Tibial nerve (tissue), 4 donors: ENCODE measurements at regions not wholly inside any gene's neighbourhood (a gene's known extent, or its start where the extent isn't known, plus 50 kb on each side); places are given as distances from the start of the nearest gene placed in this dataset.

Experiments
- DNase-seq, 2 donors: peaks; one replicate each; pipeline ENCODE4 v3.0.0-alpha.2; 2019; ENCODE audit warnings: low spot score in 2 of 2
- H3K27ac ChIP-seq, 4 donors: fragments of 200-600 bp; sonication (generic) in 3 of 4; one replicate each; pipeline ENCODE4 v1.5.1; 2017 to 2019; ENCODE audit warnings: mild to moderate bottlenecking in 1 of 4
- H3K27me3 ChIP-seq, 2 donors: fragments of 200-600 bp; sonication (generic) in 1 of 2; one replicate each; pipeline versions ENCODE4 v1.5.1 to v1.6.0; 2017 to 2019
- H3K36me3 ChIP-seq, 3 donors: fragments of 200-600 bp; sonication (generic); one replicate each; pipeline ENCODE4 v1.5.1; 2018 to 2019
- H3K4me1 ChIP-seq, 4 donors: fragments of 200-600 bp; sonication (generic) in 3 of 4; one replicate each; pipeline ENCODE4 v1.5.1; 2017 to 2019
- H3K4me3 ChIP-seq, 4 donors: fragments of 200-600 bp; sonication (generic) in 3 of 4; one replicate each; pipeline ENCODE4 v1.5.1; 2017 to 2019; ENCODE audit warnings: mild to moderate bottlenecking in 1 of 4, moderate library complexity in 1 of 4
- H3K9me3 ChIP-seq, 4 donors: fragments of 200-600 bp; sonication (generic) in 3 of 4; one replicate each; pipeline ENCODE4 v1.5.1; 2017 to 2019
- EP300 ChIP-seq, 2 donors: sonication (generic); formaldehyde crosslinking; IDR thresholded peaks; one replicate each; pipeline ENCODE4 v1.6.1; 2017; ENCODE audit warnings: antibody characterized with exemption in 2 of 2, mild to moderate bottlenecking in 1 of 2
- POLR2A ChIP-seq, 2 donors: fragments of 450-650 bp; IDR thresholded peaks; one replicate each; pipeline ENCODE4 v1.6.1; 2017; ENCODE audit warnings: antibody characterized with exemption in 2 of 2, mild to moderate bottlenecking in 2 of 2, moderate library complexity in 2 of 2
- WGBS, 2 donors: methylation state at CpG; one replicate each; pipeline ENCODE4 v1.1.5; 2018; 5-methylcytosine and 5-hydroxymethylcytosine counted together
- TF ChIP-seq, protein P1 (sequence below), 5 experiments: fragments of 200-600 bp in 3 of 5; fragments of 450-650 bp in 2 of 5; sonication (generic) in 3 of 5; IDR thresholded peaks; one replicate each; pipeline ENCODE4 v1.5.1; 2016 to 2019; ENCODE audit warnings: antibody characterized with exemption in 5 of 5, mild to moderate bottlenecking in 3 of 5, moderate library complexity in 2 of 5

GRCh38 chr2:215609089-215610032 lies 173.5 kb upstream of the FN1 start:
- no peak overlapping the region for H3K4me3 ChIP-seq
- H3K9me3 ChIP-seq = no peaks in the 10 kb centered on the region
- H3K27ac ChIP-seq = no peak overlapping the region

GRCh38 chr2:215607766-215608165 lies 171.9 kb upstream of the FN1 start:
- 82 to 85% methylated on average over 1 of the region's 1 CpG for WGBS, 2 donors

More at GRCh38 chr2:215609089-215610032, 173.5 kb upstream of the FN1 start:
- no peaks in the 10 kb centered on the region for H3K36me3 ChIP-seq
- no peak for DNase-seq
- no peaks in the 10 kb centered on the region for H3K27me3 ChIP-seq
- WGBS, 2 donors = 87 to 92% methylated on average over 8 of the region's 8 CpGs
- TF ChIP-seq POLR2A (IDR thresholded peaks at IDR 0.05) = no peak
- TF ChIP-seq, protein P1, sequence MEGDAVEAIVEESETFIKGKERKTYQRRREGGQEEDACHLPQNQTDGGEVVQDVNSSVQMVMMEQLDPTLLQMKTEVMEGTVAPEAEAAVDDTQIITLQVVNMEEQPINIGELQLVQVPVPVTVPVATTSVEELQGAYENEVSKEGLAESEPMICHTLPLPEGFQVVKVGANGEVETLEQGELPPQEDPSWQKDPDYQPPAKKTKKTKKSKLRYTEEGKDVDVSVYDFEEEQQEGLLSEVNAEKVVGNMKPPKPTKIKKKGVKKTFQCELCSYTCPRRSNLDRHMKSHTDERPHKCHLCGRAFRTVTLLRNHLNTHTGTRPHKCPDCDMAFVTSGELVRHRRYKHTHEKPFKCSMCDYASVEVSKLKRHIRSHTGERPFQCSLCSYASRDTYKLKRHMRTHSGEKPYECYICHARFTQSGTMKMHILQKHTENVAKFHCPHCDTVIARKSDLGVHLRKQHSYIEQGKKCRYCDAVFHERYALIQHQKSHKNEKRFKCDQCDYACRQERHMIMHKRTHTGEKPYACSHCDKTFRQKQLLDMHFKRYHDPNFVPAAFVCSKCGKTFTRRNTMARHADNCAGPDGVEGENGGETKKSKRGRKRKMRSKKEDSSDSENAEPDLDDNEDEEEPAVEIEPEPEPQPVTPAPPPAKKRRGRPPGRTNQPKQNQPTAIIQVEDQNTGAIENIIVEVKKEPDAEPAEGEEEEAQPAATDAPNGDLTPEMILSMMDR (IDR thresholded peaks at IDR 0.05) = no peak
- no peak for TF ChIP-seq EP300 (IDR thresholded peaks at IDR 0.05)
- H3K4me1 ChIP-seq = no peaks in the 10 kb centered on the region

DNA sequence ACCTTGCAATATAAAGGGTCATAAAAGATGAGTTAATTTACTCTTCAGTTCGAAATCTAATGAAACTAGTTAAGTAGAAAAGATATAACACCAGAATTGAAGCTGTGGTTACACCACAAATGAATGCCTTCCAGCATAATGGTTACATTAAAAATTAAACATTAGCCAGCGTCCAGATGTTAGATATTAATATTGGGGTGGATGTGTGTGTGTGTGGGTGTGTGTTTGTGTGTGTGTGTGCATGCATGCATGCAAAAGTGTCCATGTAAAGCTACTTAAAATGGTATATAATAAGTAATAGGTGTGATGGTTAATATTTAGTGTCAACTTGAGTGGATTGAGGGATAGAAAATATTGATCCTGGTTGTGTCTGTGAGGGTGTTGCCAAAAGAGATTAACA lies 170.4 kb upstream of the FN1 start:
- H3K27ac ChIP-seq = no peak overlapping the region
- 70 to 77% methylated on average over 2 of the region's 2 CpGs for WGBS, 2 donors
- DNase-seq = no peak
- no peak overlapping the region for H3K4me3 ChIP-seq
- H3K27me3 ChIP-seq = no peaks in the 10 kb centered on the region
- H3K9me3 ChIP-seq = no peaks in the 10 kb centered on the region
- TF ChIP-seq, protein P1 (IDR thresholded peaks at IDR 0.05) = no peak
- no peak for TF ChIP-seq POLR2A (IDR thresholded peaks at IDR 0.05)
- no peak for TF ChIP-seq EP300 (IDR thresholded peaks at IDR 0.05)
- H3K4me1 ChIP-seq = peaks cover 0 to 7% (median 0%) of the 10 kb centered on the region in 4 donors
- H3K36me3 ChIP-seq = no peaks in the 10 kb centered on the region

More at GRCh38 chr2:215607766-215608165, 171.9 kb upstream of the FN1 start:
- no peaks in the 10 kb centered on the region for H3K27me3 ChIP-seq
- no peaks in the 10 kb centered on the region for H3K4me1 ChIP-seq
- no peaks in the 10 kb centered on the region for H3K9me3 ChIP-seq
- no peak for DNase-seq
- TF ChIP-seq POLR2A (IDR thresholded peaks at IDR 0.05) (no peak), EP300 (IDR thresholded peaks at IDR 0.05) (no peak)
- TF ChIP-seq, protein P1 (IDR thresholded peaks at IDR 0.05) = no peak
- H3K27ac ChIP-seq = no peak overlapping the region
- H3K36me3 ChIP-seq = no peaks in the 10 kb centered on the region
- no peak overlapping the region for H3K4me3 ChIP-seq

GRCh38 chr2:215605214-215605613 lies 169.3 kb upstream of the FN1 start:
- TF ChIP-seq POLR2A (IDR thresholded peaks at IDR 0.05) = no peak
- no peak for TF ChIP-seq EP300 (IDR thresholded peaks at IDR 0.05)
- TF ChIP-seq, protein P1 (IDR thresholded peaks at IDR 0.05) = no peak
- Histone ChIP-seq H3K9me3 (no peaks in the 10 kb centered on the region), H3K27me3 (no peaks in the 10 kb centered on the region), H3K36me3 (no peaks in the 10 kb centered on the region), H3K4me1 (peaks cover 0 to 7% (median 0%) of the 10 kb centered on the region in 4 donors), H3K4me3 (no peak overlapping the region), H3K27ac (no peak overlapping the region)
- no peak for DNase-seq

GRCh38 chr2:215604606-215605005 lies 168.7 kb upstream of the FN1 start:
- H3K9me3 ChIP-seq = no peaks in the 10 kb centered on the region
- DNase-seq = no peak
- WGBS, 2 donors = 65 to 97% methylated on average over 2 of the region's 2 CpGs
- no peak overlapping the region for H3K27ac ChIP-seq
- peaks cover 0 to 7% (median 0%) of the 10 kb centered on the region in 4 donors for H3K4me1 ChIP-seq
- no peaks in the 10 kb centered on the region for H3K36me3 ChIP-seq
- no peak for TF ChIP-seq EP300 (IDR thresholded peaks at IDR 0.05)
- TF ChIP-seq, protein P1 (IDR thresholded peaks at IDR 0.05) = no peak
- TF ChIP-seq POLR2A (IDR thresholded peaks at IDR 0.05) = no peak
- no peak overlapping the region for H3K4me3 ChIP-seq
- no peaks in the 10 kb centered on the region for H3K27me3 ChIP-seq
